T-cell (primary cell): ENCODE measurements at regions not wholly inside any gene's neighbourhood (a gene's known extent, or its start where the extent isn't known, plus 50 kb on each side); places are given as distances from the start of the nearest gene placed in this dataset.
"Not testable (repeated sequence)": the region's sequence is repeated elsewhere in the genome, so short reads cannot be mapped to it uniquely, and the experiment has no call there.

ENCODE experiments used
- ATAC-seq, 4 experiments: fragments of 200-7000 bp in 3 of 4; fragments of 150-1000 bp in 1 of 4; cut with Tn5 transposase; replicated peaks in 1 of 4; 1 replicate in 3 of 4; 2 replicates in 1 of 4; pipeline ENCODE4 v1.10.0; 2021; ENCODE audit warnings: moderate library complexity in 3 of 4, mild to moderate bottlenecking in 2 of 4, moderate number of reproducible peaks in 1 of 4
- CTCF ChIA-PET, 2 donors: fragments of 300-600 bp; sonication (Branson Sonifier 250); formaldehyde crosslinking; loops; one replicate each; lab custom pipeline; 2022; ENCODE audit warnings: antibody characterized with exemption in 2 of 2; lab: Charles Lee
- POLR2A ChIA-PET, 2 donors: fragments of 300-600 bp; sonication (Branson Sonifier 250); formaldehyde crosslinking; loops; one replicate each; lab custom pipeline; 2022; ENCODE audit warnings: antibody characterized with exemption in 2 of 2; lab: Charles Lee
- DNase-seq, 35 experiments: peaks; one replicate each; pipeline versions ENCODE4 v3.0.0 to v3.0.0-alpha.2; 2013 to 2023
- H3K27ac ChIP-seq: one replicate; pipeline ENCODE4 v1.5.1; 2013; ENCODE audit warnings: low read length
- H3K27me3 ChIP-seq, 2 experiments: replicated peaks in 1 of 2; 1 replicate in 1 of 2; 2 replicates in 1 of 2; pipeline versions ENCODE4 v1.6.1 to v1.7.0; 2013; ENCODE audit warnings: low read length in 1 of 2, mixed read lengths in 1 of 2; ENCODE audit not compliant: control insufficient read depth in 2 of 2, insufficient read depth in 2 of 2; ENCODE audit errors: extremely low read depth in 1 of 2
- H3K36me3 ChIP-seq, 2 donors: 1 replicate in 1 of 2; 2 replicates in 1 of 2; pipeline versions ENCODE4 v1.6.1 to v1.7.0; 2013; ENCODE audit warnings: low read length in 1 of 2; ENCODE audit not compliant: control insufficient read depth in 2 of 2, insufficient read depth in 1 of 2; ENCODE audit errors: extremely low read depth in 1 of 2
- H3K4me1 ChIP-seq, 2 experiments: 1 replicate in 1 of 2; 2 replicates in 1 of 2; pipeline versions ENCODE4 v1.6.1 to v1.7.0; 2013; ENCODE audit warnings: low read length in 2 of 2, mixed read lengths in 1 of 2; ENCODE audit not compliant: insufficient read depth in 2 of 2, control insufficient read depth in 1 of 2; ENCODE audit errors: extremely low read depth in 1 of 2
- H3K4me3 ChIP-seq, 2 donors: 1 replicate in 1 of 2; 2 replicates in 1 of 2; pipeline versions ENCODE4 v1.5.1 to v1.7.0; 2013; ENCODE audit warnings: mild to moderate bottlenecking in 2 of 2, low read length in 1 of 2, moderate library complexity in 1 of 2; ENCODE audit not compliant: control insufficient read depth in 1 of 2; ENCODE audit errors: extremely low read depth in 1 of 2
- H3K9me3 ChIP-seq: 2 replicates; pipeline ENCODE4 v1.7.0; 2013
- H3K27ac Mint-ChIP-seq, 2 donors: one replicate each; pipeline ENCODE4 v1.8.0; 2020 to 2021; ENCODE audit warnings: mild to moderate bottlenecking in 2 of 2, mixed read lengths in 2 of 2
- H3K27me3 Mint-ChIP-seq, 2 donors: one replicate each; pipeline ENCODE4 v1.8.0; 2021 to 2022; ENCODE audit warnings: mixed read lengths in 2 of 2
- H3K36me3 Mint-ChIP-seq: one replicate; pipeline ENCODE4 v1.8.0; 2021; ENCODE audit warnings: mixed read lengths
- H3K4me1 Mint-ChIP-seq, 3 donors: one replicate each; pipeline ENCODE4 v1.8.0; 2020 to 2022; ENCODE audit warnings: mixed read lengths in 3 of 3, mild to moderate bottlenecking in 1 of 3
- H3K4me3 Mint-ChIP-seq, 3 donors: one replicate each; pipeline ENCODE4 v1.8.0; 2020 to 2022; ENCODE audit warnings: mild to moderate bottlenecking in 3 of 3, mixed read lengths in 3 of 3, moderate library complexity in 3 of 3
- H3K9me3 Mint-ChIP-seq, 3 donors: one replicate each; pipeline ENCODE4 v1.8.0; 2020 to 2022; ENCODE audit warnings: mixed read lengths in 3 of 3
- WGBS: methylation state at CpG from one replicate; pipeline ENCODE4 v1.1.5; 2013; ENCODE audit warnings: missing lambda C conversion rate; ENCODE audit not compliant: insufficient coverage; 5-methylcytosine and 5-hydroxymethylcytosine counted together

- no peak for DNase-seq
- Mint-ChIP-seq H3K27me3 (peaks cover 11 to 28% of the 10 kb centered on the region in 2 donors), H3K27ac (no peak overlapping the region), H3K9me3 (no peaks in the 10 kb centered on the region), H3K36me3 (no peaks in the 10 kb centered on the region), H3K4me3 (no peak overlapping the region), H3K4me1 (no peaks in the 10 kb centered on the region)
- no peak for ATAC-seq
- 86% methylated on average over 1 of the region's 3 CpGs for WGBS
- no peaks in the 10 kb centered on the region for H3K9me3 ChIP-seq
- no peak overlapping the region for H3K27ac ChIP-seq
- H3K36me3 ChIP-seq: no peaks in the 10 kb centered on the region
- CTCF ChIA-PET: no interaction called here
- H3K4me3 ChIP-seq: no peak overlapping the region
- no peaks in the 10 kb centered on the region for H3K4me1 ChIP-seq
- POLR2A ChIA-PET: no interaction called here
- H3K27me3 ChIP-seq: peaks cover 0 to 9% of the 10 kb centered on the region in 2 experiments
Observed at GRCh38 chr2:176790468-176790867, 422.1 kb upstream of the HNRNPA3 start.

- H3K4me3 Mint-ChIP-seq: no peak overlapping the region
- Histone ChIP-seq H3K27ac (no peak overlapping the region), H3K4me3 (no peak overlapping the region), H3K9me3 (no peaks in the 10 kb centered on the region), H3K36me3 (no peaks in the 10 kb centered on the region), H3K4me1 (no peaks in the 10 kb centered on the region), H3K27me3 (peaks cover 0 to 7% of the 10 kb centered on the region in 2 experiments)
- WGBS: no CpG with 5 or more reads among the region's 6 CpGs
- peaks cover 17 to 28% of the 10 kb centered on the region in 2 donors for H3K27me3 Mint-ChIP-seq
- ChIA-PET CTCF (no interaction called here), POLR2A (no interaction called here)
- ATAC-seq (no peak), DNase-seq (no peak)
- no peaks in the 10 kb centered on the region for H3K36me3 Mint-ChIP-seq
- H3K27ac Mint-ChIP-seq: no peak overlapping the region
- no peaks in the 10 kb centered on the region for H3K9me3 Mint-ChIP-seq
- H3K4me1 Mint-ChIP-seq: no peaks in the 10 kb centered on the region
Observed at GRCh38 chr2:176793792-176794191, 418.8 kb upstream of the HNRNPA3 start.

- H3K9me3 Mint-ChIP-seq: no peaks in the 10 kb centered on the region
- H3K27ac Mint-ChIP-seq: no peak overlapping the region
- no peaks in the 10 kb centered on the region for H3K4me1 ChIP-seq
- H3K36me3 Mint-ChIP-seq: no peaks in the 10 kb centered on the region
- DNase-seq (no peak), ATAC-seq (no peak)
- peaks cover 17 to 28% of the 10 kb centered on the region in 2 donors for H3K27me3 Mint-ChIP-seq
- H3K4me1 Mint-ChIP-seq: no peaks in the 10 kb centered on the region
- no peak overlapping the region for H3K4me3 Mint-ChIP-seq
- ChIA-PET POLR2A (no interaction called here), CTCF (no interaction called here)
- no peak overlapping the region for H3K4me3 ChIP-seq
- peaks cover 0 to 7% of the 10 kb centered on the region in 2 experiments for H3K27me3 ChIP-seq
- H3K36me3 ChIP-seq: no peaks in the 10 kb centered on the region
- no peak overlapping the region for H3K27ac ChIP-seq
- no peaks in the 10 kb centered on the region for H3K9me3 ChIP-seq
- no CpG with 5 or more reads among the region's 1 CpG for WGBS
Observed at GRCh38 chr2:176794392-176794791, 418.2 kb upstream of the HNRNPA3 start.

GRCh38 chr2:176795823-176796222, 416.8 kb upstream of the HNRNPA3 start:
- no peak overlapping the region for H3K27ac Mint-ChIP-seq
- Histone ChIP-seq H3K4me3 (no peak overlapping the region), H3K27ac (no peak overlapping the region), H3K36me3 (no peaks in the 10 kb centered on the region), H3K4me1 (no peaks in the 10 kb centered on the region), H3K27me3 (peaks cover 0 to 4% of the 10 kb centered on the region in 2 experiments), H3K9me3 (no peaks in the 10 kb centered on the region)
- ATAC-seq: no peak
- no peaks in the 10 kb centered on the region for H3K4me1 Mint-ChIP-seq
- H3K36me3 Mint-ChIP-seq: no peaks in the 10 kb centered on the region
- 72% methylated on average over 2 of the region's 2 CpGs for WGBS
- CTCF ChIA-PET: no interaction called here
- H3K9me3 Mint-ChIP-seq: no peaks in the 10 kb centered on the region
- POLR2A ChIA-PET: no interaction called here
- DNase-seq: no peak
- peaks cover 17 to 19% of the 10 kb centered on the region in 2 donors for H3K27me3 Mint-ChIP-seq
- H3K4me3 Mint-ChIP-seq: no peak overlapping the region

GRCh38 chr2:176796677-176797076, 415.9 kb upstream of the HNRNPA3 start:
- H3K9me3 Mint-ChIP-seq, POLR2A ChIA-PET, H3K27ac ChIP-seq, H3K4me1 Mint-ChIP-seq, ATAC-seq, H3K9me3 ChIP-seq, H3K4me3 Mint-ChIP-seq, H3K4me1 ChIP-seq, H3K36me3 ChIP-seq, H3K27me3 ChIP-seq, H3K4me3 ChIP-seq, CTCF ChIA-PET, DNase-seq, H3K36me3 Mint-ChIP-seq, H3K27ac Mint-ChIP-seq: not testable (repeated sequence)
- WGBS: no CpG with 5 or more reads among the region's 13 CpGs
- peaks cover 12% of the 10 kb centered on the region in 2 donors for H3K27me3 Mint-ChIP-seq

GRCh38 chr2:176804392-176804791, 408.2 kb upstream of the HNRNPA3 start:
- POLR2A ChIA-PET: no interaction called here
- CTCF ChIA-PET: interaction anchor here (0.5 to 1.9 kb wide), 4 partner anchors 10 to 551 kb away, joined by 3 to 7 read pairs (median 4); no protein-coding TSS in a partner anchor

GRCh38 chr2:176805345-176805744, 407.2 kb upstream of the HNRNPA3 start:
- Histone ChIP-seq H3K27me3 (no peaks in the 10 kb centered on the region), H3K9me3 (no peaks in the 10 kb centered on the region), H3K36me3 (no peaks in the 10 kb centered on the region), H3K4me1 (no peaks in the 10 kb centered on the region), H3K27ac (no peak overlapping the region), H3K4me3 (no peak overlapping the region)
- no peak for ATAC-seq
- Mint-ChIP-seq H3K36me3 (no peaks in the 10 kb centered on the region), H3K4me3 (no peak overlapping the region), H3K27me3 (no peaks in the 10 kb centered on the region), H3K4me1 (no peaks in the 10 kb centered on the region), H3K9me3 (no peaks in the 10 kb centered on the region), H3K27ac (no peak overlapping the region)
- DNase-seq: no peak
- POLR2A ChIA-PET: no interaction called here
- CTCF ChIA-PET: interaction anchor here (0.6 to 1.9 kb wide), 2 partner anchors 9 to 105 kb away, joined by 4 to 5 read pairs; no protein-coding TSS in a partner anchor

More at GRCh38 chr2:176804392-176804791, 408.2 kb upstream of the HNRNPA3 start:
- Histone ChIP-seq H3K9me3 (no peaks in the 10 kb centered on the region), H3K36me3 (no peaks in the 10 kb centered on the region), H3K4me1 (no peaks in the 10 kb centered on the region), H3K4me3 (no peak overlapping the region), H3K27me3 (no peaks in the 10 kb centered on the region), H3K27ac (no peak overlapping the region)
- 75% methylated on average over 1 of the region's 2 CpGs for WGBS
- Mint-ChIP-seq H3K27me3 (no peaks in the 10 kb centered on the region), H3K27ac (no peak overlapping the region), H3K9me3 (no peaks in the 10 kb centered on the region), H3K4me1 (no peaks in the 10 kb centered on the region), H3K4me3 (no peak overlapping the region), H3K36me3 (no peaks in the 10 kb centered on the region)
- DNase-seq: no peak
- no peak for ATAC-seq
